Body of pancreas (tissue), 4 donors: ENCODE measurements at regions not wholly inside any gene's neighbourhood (a gene's known extent, or its start where the extent isn't known, plus 50 kb on each side); places are given as distances from the start of the nearest gene placed in this dataset.

ENCODE experiments used
- CTCF ChIP-seq, 7 experiments: fragments of 450-650 bp in 4 of 7; fragments of 200-600 bp in 3 of 7; sonication (generic) in 3 of 7; IDR thresholded peaks; one replicate each; pipeline ENCODE4 v1.5.1; 2016 to 2019; ENCODE audit warnings: antibody characterized with exemption in 7 of 7
- POLR2A ChIP-seq, 3 donors: fragments of 450-650 bp; IDR thresholded peaks; one replicate each; pipeline ENCODE4 v1.6.1; 2016; ENCODE audit warnings: antibody characterized with exemption in 3 of 3, mild to moderate bottlenecking in 2 of 3

GRCh38 chr2:207353836-207354235, 175.9 kb upstream of the CREB1 start:
- TF ChIP-seq CTCF (IDR thresholded peaks at IDR 0.05) = no peak
- TF ChIP-seq POLR2A (IDR thresholded peaks at IDR 0.05) = no peak
